ENCODE measurements at regions not wholly inside any gene's neighbourhood (a gene's known extent, or its start where the extent isn't known, plus 50 kb on each side); places are given as distances from the start of the nearest gene placed in this dataset.

DNA sequence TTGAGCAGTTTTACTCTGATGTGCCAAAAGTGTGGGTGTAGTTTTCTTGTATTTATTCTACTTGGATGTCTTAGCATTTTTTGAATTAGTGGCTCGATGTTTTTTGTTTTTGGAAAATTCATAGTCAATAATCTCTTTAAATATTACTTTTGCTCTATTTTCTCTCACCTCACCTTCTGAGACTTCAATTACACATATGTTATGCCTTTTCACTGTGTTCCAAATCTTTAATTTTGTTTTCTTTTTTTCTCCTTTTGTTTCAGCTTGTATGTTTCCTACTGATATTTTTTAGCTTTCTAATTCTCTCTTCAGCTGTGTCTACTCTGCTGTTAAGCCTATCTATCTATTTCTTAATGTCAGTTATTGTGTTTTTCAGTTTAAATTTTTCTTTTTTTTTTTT lies 69.5 kb downstream of the ZNF503 start:
- no peak overlapping the region for H3K4me3 ChIP-seq (ENCODE audit: low read depth in 2 of 2, low read length in 1 of 2)
- H3K27ac ChIP-seq (ENCODE audit: low read depth in 2 of 2, low read length in 1 of 2), result no peak overlapping the region
- no peaks in the 10 kb centered on the region for H3F3A ChIP-seq (replicated peaks; ENCODE audit: insufficient read depth)
- ChIA-PET CTCF (no interaction called here), POLR2A (no interaction called here)
- DNase-seq, result no peak
- H2AFZ ChIP-seq (ENCODE audit: low read depth), result no peak overlapping the region
- no peaks in the 10 kb centered on the region for H3K36me3 ChIP-seq (replicated peaks in 1 of 2; ENCODE audit: control insufficient read depth in 1 of 2, insufficient read depth in 2 of 2, low read length in 1 of 2)
- H3K9me3 ChIP-seq, result no peaks in the 10 kb centered on the region
- no peaks in the 10 kb centered on the region for H4K20me1 ChIP-seq (ENCODE audit: insufficient read depth)
- 86% methylated on average over 1 of the region's 1 CpG for WGBS (ENCODE audit: low lambda C conversion rate)
- no peaks in the 10 kb centered on the region for H3K9me2 ChIP-seq
- H3K79me2 ChIP-seq (ENCODE audit: insufficient read depth), result no peaks in the 10 kb centered on the region
- H3K27me3 ChIP-seq (ENCODE audit: insufficient read depth), result no peaks in the 10 kb centered on the region
- H3K9ac ChIP-seq, result no peak overlapping the region
- H3K4me2 ChIP-seq, result no peak overlapping the region
- TF ChIP-seq, protein P1, sequence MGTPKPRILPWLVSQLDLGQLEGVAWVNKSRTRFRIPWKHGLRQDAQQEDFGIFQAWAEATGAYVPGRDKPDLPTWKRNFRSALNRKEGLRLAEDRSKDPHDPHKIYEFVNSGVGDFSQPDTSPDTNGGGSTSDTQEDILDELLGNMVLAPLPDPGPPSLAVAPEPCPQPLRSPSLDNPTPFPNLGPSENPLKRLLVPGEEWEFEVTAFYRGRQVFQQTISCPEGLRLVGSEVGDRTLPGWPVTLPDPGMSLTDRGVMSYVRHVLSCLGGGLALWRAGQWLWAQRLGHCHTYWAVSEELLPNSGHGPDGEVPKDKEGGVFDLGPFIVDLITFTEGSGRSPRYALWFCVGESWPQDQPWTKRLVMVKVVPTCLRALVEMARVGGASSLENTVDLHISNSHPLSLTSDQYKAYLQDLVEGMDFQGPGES (IDR thresholded peaks at IDR 0.05; ENCODE audit: low read depth, low read length), result no peak
- TF ChIP-seq, protein P2, sequence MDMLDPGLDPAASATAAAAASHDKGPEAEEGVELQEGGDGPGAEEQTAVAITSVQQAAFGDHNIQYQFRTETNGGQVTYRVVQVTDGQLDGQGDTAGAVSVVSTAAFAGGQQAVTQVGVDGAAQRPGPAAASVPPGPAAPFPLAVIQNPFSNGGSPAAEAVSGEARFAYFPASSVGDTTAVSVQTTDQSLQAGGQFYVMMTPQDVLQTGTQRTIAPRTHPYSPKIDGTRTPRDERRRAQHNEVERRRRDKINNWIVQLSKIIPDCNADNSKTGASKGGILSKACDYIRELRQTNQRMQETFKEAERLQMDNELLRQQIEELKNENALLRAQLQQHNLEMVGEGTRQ (IDR thresholded peaks at IDR 0.05; ENCODE audit: borderline replicate concordance, low read depth, low read length), result no peak
- TF ChIP-seq TAF1 (IDR thresholded peaks at IDR 0.05; ENCODE audit: borderline replicate concordance, low read depth, low read length), result no peak
- TF ChIP-seq FOXM1 (IDR thresholded peaks at IDR 0.05; ENCODE audit: low read depth), result no peak
- TF ChIP-seq, protein P3, sequence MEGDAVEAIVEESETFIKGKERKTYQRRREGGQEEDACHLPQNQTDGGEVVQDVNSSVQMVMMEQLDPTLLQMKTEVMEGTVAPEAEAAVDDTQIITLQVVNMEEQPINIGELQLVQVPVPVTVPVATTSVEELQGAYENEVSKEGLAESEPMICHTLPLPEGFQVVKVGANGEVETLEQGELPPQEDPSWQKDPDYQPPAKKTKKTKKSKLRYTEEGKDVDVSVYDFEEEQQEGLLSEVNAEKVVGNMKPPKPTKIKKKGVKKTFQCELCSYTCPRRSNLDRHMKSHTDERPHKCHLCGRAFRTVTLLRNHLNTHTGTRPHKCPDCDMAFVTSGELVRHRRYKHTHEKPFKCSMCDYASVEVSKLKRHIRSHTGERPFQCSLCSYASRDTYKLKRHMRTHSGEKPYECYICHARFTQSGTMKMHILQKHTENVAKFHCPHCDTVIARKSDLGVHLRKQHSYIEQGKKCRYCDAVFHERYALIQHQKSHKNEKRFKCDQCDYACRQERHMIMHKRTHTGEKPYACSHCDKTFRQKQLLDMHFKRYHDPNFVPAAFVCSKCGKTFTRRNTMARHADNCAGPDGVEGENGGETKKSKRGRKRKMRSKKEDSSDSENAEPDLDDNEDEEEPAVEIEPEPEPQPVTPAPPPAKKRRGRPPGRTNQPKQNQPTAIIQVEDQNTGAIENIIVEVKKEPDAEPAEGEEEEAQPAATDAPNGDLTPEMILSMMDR (IDR thresholded peaks at IDR 0.05), result no peak
- TF ChIP-seq TCF12 (IDR thresholded peaks at IDR 0.05), result no peak
- TF ChIP-seq JUND (IDR thresholded peaks at IDR 0.05), result no peak
- no peak for TF ChIP-seq YY1 (IDR thresholded peaks at IDR 0.05; ENCODE audit: low read depth)
- TF ChIP-seq GABPA (IDR thresholded peaks at IDR 0.05; ENCODE audit: low read depth), result no peak
- no peak for TF ChIP-seq EP300 (IDR thresholded peaks at IDR 0.05; ENCODE audit: borderline replicate concordance in 1 of 2, low read depth in 1 of 2, low read length in 1 of 2)
- TF ChIP-seq REST (IDR thresholded peaks at IDR 0.05; ENCODE audit: low read depth, low read length), result no peak
- no peak for TF ChIP-seq RCOR1 (IDR thresholded peaks at IDR 0.05; ENCODE audit: low read length)
- no peak for TF ChIP-seq ELF1 (IDR thresholded peaks at IDR 0.05)
- no peak for TF ChIP-seq RXRA (IDR thresholded peaks at IDR 0.05; ENCODE audit: borderline replicate concordance, low read depth)
- TF ChIP-seq, protein P4, sequence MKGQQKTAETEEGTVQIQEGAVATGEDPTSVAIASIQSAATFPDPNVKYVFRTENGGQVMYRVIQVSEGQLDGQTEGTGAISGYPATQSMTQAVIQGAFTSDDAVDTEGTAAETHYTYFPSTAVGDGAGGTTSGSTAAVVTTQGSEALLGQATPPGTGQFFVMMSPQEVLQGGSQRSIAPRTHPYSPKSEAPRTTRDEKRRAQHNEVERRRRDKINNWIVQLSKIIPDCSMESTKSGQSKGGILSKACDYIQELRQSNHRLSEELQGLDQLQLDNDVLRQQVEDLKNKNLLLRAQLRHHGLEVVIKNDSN (IDR thresholded peaks at IDR 0.05; ENCODE audit: borderline replicate concordance, low read depth), result no peak
- no peak for TF ChIP-seq SIN3A (IDR thresholded peaks at IDR 0.05; ENCODE audit: borderline replicate concordance, low read depth, low read length)
- H3K4me1 ChIP-seq (ENCODE audit: control insufficient read depth in 1 of 2, insufficient read depth in 2 of 2, low read depth in 1 of 2, low read length in 1 of 2), result no peaks in the 10 kb centered on the region

Data from SK-N-SH (cell line).